H1 (cell line): ENCODE measurements at regions not wholly inside any gene's neighbourhood (a gene's known extent, or its start where the extent isn't known, plus 50 kb on each side); places are given as distances from the start of the nearest gene placed in this dataset.

Source experiments
- BACH1 ChIP-seq: IDR thresholded peaks from 2 replicates; pipeline ENCODE4 v1.6.1; 2012; ENCODE audit warnings: low read length, improper control_type of control experiment
- CBX8 ChIP-seq: fragments of 300-800, 300-1000 bp; sonication (generic); IDR thresholded peaks from 2 replicates; pipeline ENCODE4 v1.7.1; 2016; ENCODE audit warnings: low read depth, low read length, borderline replicate concordance
- CEBPB ChIP-seq: IDR thresholded peaks from 2 replicates; pipeline ENCODE4 v1.6.1; 2012; ENCODE audit warnings: low read depth, low read length
- CTBP2 ChIP-seq: IDR thresholded peaks from 2 replicates; pipeline ENCODE4 v1.7.0; 2011; ENCODE audit warnings: borderline replicate concordance, mild to moderate bottlenecking, moderate library complexity, mixed read lengths, low read length; ENCODE audit not compliant: insufficient read depth, insufficient read length
- EGR1 ChIP-seq: IDR thresholded peaks from 2 replicates; pipeline ENCODE4 v1.6.1; 2011; ENCODE audit warnings: low read depth, low read length, borderline replicate concordance
- JUND ChIP-seq: IDR thresholded peaks from 2 replicates; pipeline ENCODE4 v1.6.1; 2011; ENCODE audit warnings: mild to moderate bottlenecking, improper control_type of control experiment, low read length
- KDM5A ChIP-seq: fragments of 200-600 bp; IDR thresholded peaks from 2 replicates; pipeline ENCODE4 v1.7.1; 2012; ENCODE audit warnings: mild to moderate bottlenecking, low read length, inconsistent platforms, mixed read lengths
- SIRT6 ChIP-seq: IDR thresholded peaks from one replicate; pipeline ENCODE4 v1.7.1; 2012; ENCODE audit warnings: low read length, inconsistent platforms
- TF ChIP-seq, protein P1 (sequence below): fragments of 300-600 bp; sonication (generic); IDR thresholded peaks from 2 replicates; pipeline ENCODE4 v1.7.1; 2012; ENCODE audit warnings: low read length, moderate library complexity, mild to moderate bottlenecking, inconsistent platforms; ENCODE audit not compliant: insufficient replicate concordance
- TF ChIP-seq, protein P2 (sequence below), 3 experiments: IDR thresholded peaks; 1 replicate in 2 of 3; 2 replicates in 1 of 3; pipeline versions ENCODE4 v1.5.1 to v1.6.1; 2011; ENCODE audit warnings: low read length in 3 of 3, mild to moderate bottlenecking in 3 of 3, inconsistent platforms in 2 of 3, low read depth in 1 of 3, moderate library complexity in 1 of 3; ENCODE audit not compliant: insufficient read depth in 1 of 3; ENCODE audit errors: control extremely low read depth in 1 of 3

DNA sequence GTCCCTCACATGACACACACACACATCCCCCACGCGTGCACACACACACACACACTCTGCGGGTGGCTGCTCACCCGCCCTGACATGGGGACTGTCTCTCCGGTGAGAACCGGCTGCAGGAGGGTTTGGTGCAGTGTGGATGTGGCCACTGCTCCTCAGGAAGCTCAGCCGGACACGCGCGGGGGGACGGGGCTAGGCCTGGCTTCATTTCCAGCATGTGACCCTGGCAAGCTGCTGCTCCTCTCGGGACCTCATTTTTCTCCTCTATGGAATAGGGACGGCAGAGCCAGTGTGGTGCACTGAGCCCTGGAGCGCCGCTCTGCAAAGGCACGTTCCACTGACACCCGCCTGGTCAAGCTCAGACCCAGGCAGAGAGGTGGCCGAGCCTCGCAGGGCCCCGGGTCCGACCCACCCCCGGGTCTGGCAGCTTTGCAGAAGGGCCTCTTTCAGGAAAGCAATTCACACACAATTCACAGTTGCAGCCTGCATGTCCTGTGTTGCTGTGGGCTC lies 56.8 kb upstream of the SLCO4A1 start (continued):
- TF ChIP-seq, protein P1, sequence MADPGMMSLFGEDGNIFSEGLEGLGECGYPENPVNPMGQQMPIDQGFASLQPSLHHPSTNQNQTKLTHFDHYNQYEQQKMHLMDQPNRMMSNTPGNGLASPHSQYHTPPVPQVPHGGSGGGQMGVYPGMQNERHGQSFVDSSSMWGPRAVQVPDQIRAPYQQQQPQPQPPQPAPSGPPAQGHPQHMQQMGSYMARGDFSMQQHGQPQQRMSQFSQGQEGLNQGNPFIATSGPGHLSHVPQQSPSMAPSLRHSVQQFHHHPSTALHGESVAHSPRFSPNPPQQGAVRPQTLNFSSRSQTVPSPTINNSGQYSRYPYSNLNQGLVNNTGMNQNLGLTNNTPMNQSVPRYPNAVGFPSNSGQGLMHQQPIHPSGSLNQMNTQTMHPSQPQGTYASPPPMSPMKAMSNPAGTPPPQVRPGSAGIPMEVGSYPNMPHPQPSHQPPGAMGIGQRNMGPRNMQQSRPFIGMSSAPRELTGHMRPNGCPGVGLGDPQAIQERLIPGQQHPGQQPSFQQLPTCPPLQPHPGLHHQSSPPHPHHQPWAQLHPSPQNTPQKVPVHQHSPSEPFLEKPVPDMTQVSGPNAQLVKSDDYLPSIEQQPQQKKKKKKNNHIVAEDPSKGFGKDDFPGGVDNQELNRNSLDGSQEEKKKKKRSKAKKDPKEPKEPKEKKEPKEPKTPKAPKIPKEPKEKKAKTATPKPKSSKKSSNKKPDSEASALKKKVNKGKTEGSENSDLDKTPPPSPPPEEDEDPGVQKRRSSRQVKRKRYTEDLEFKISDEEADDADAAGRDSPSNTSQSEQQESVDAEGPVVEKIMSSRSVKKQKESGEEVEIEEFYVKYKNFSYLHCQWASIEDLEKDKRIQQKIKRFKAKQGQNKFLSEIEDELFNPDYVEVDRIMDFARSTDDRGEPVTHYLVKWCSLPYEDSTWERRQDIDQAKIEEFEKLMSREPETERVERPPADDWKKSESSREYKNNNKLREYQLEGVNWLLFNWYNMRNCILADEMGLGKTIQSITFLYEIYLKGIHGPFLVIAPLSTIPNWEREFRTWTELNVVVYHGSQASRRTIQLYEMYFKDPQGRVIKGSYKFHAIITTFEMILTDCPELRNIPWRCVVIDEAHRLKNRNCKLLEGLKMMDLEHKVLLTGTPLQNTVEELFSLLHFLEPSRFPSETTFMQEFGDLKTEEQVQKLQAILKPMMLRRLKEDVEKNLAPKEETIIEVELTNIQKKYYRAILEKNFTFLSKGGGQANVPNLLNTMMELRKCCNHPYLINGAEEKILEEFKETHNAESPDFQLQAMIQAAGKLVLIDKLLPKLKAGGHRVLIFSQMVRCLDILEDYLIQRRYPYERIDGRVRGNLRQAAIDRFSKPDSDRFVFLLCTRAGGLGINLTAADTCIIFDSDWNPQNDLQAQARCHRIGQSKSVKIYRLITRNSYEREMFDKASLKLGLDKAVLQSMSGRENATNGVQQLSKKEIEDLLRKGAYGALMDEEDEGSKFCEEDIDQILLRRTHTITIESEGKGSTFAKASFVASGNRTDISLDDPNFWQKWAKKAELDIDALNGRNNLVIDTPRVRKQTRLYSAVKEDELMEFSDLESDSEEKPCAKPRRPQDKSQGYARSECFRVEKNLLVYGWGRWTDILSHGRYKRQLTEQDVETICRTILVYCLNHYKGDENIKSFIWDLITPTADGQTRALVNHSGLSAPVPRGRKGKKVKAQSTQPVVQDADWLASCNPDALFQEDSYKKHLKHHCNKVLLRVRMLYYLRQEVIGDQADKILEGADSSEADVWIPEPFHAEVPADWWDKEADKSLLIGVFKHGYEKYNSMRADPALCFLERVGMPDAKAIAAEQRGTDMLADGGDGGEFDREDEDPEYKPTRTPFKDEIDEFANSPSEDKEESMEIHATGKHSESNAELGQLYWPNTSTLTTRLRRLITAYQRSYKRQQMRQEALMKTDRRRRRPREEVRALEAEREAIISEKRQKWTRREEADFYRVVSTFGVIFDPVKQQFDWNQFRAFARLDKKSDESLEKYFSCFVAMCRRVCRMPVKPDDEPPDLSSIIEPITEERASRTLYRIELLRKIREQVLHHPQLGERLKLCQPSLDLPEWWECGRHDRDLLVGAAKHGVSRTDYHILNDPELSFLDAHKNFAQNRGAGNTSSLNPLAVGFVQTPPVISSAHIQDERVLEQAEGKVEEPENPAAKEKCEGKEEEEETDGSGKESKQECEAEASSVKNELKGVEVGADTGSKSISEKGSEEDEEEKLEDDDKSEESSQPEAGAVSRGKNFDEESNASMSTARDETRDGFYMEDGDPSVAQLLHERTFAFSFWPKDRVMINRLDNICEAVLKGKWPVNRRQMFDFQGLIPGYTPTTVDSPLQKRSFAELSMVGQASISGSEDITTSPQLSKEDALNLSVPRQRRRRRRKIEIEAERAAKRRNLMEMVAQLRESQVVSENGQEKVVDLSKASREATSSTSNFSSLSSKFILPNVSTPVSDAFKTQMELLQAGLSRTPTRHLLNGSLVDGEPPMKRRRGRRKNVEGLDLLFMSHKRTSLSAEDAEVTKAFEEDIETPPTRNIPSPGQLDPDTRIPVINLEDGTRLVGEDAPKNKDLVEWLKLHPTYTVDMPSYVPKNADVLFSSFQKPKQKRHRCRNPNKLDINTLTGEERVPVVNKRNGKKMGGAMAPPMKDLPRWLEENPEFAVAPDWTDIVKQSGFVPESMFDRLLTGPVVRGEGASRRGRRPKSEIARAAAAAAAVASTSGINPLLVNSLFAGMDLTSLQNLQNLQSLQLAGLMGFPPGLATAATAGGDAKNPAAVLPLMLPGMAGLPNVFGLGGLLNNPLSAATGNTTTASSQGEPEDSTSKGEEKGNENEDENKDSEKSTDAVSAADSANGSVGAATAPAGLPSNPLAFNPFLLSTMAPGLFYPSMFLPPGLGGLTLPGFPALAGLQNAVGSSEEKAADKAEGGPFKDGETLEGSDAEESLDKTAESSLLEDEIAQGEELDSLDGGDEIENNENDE: no peak
- TF ChIP-seq JUND (no peak), SIRT6 (no peak), KDM5A (no peak), CTBP2 (no peak), CEBPB (no peak), BACH1 (no peak), CBX8 (no peak), EGR1 (no peak)
- TF ChIP-seq, protein P2, sequence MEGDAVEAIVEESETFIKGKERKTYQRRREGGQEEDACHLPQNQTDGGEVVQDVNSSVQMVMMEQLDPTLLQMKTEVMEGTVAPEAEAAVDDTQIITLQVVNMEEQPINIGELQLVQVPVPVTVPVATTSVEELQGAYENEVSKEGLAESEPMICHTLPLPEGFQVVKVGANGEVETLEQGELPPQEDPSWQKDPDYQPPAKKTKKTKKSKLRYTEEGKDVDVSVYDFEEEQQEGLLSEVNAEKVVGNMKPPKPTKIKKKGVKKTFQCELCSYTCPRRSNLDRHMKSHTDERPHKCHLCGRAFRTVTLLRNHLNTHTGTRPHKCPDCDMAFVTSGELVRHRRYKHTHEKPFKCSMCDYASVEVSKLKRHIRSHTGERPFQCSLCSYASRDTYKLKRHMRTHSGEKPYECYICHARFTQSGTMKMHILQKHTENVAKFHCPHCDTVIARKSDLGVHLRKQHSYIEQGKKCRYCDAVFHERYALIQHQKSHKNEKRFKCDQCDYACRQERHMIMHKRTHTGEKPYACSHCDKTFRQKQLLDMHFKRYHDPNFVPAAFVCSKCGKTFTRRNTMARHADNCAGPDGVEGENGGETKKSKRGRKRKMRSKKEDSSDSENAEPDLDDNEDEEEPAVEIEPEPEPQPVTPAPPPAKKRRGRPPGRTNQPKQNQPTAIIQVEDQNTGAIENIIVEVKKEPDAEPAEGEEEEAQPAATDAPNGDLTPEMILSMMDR (IDR thresholded peaks at IDR 0.05; ENCODE audit: control extremely low read depth in 1 of 3, insufficient read depth in 1 of 3, low read depth in 1 of 3, low read length in 3 of 3): no peak
